ENCODE measurements at regions not wholly inside any gene's neighbourhood (a gene's known extent, or its start where the extent isn't known, plus 50 kb on each side); places are given as distances from the start of the nearest gene placed in this dataset.
A peak's percentile ranks its signal among the peaks of the same experiment; 100 is the strongest.

DNA sequence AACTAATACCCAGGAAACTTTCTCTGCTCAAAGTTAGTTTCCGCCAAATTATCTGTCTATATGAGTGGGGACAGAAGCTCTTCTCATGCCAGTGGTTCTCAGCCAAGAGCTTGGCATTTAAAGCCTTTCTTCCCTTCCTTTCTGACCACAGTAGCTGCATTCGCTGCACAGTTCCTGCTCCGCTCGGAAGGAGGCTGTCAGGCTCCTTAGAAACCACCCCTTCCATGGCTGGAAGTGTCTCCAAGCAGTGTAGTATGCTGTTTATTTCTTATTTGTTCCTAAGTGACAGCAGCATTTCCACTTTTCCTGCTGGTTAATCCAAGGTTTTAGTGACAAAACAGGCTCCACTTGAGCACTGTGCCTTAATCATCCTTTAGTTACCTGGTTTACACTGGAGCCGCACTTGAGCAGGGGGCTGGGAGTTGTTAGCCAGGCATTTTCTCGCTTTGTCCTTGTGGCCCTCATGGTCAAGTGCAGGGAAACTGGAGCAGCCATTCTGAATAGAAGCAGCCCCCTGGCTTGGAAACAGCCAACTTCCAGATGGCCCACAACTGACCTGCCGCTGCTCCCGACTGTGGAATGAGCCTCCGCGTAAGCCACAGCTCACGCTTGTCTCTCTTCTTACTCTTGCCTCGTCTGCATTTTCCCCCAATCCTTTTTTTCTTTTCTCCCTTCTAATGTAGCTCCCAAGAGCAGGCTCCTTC is 739.4 kb upstream of the TENM3 start:
- no peak for DNase-seq (ENCODE audit: low spot score)

DNA sequence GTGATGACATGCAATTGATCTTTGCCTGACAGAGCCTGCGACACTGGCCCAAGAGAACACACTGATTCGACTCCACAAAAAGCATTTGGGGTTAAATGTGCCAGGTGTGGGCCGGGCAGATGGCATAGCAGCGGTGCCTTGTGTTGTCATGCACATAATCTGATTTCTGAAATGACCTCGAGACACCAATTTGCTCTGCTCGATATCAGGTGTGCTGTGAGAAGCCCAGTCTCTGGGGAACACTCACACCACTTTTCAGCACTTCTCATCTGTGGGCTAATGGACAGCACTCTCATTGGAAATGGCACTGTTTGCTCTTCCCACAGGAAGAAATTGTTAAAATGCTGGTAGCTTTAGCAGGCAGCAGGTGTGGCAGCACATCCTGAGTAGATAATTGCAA is 738.3 kb upstream of the TENM3 start:
- no peak for DNase-seq (ENCODE audit: low spot score)

DNA sequence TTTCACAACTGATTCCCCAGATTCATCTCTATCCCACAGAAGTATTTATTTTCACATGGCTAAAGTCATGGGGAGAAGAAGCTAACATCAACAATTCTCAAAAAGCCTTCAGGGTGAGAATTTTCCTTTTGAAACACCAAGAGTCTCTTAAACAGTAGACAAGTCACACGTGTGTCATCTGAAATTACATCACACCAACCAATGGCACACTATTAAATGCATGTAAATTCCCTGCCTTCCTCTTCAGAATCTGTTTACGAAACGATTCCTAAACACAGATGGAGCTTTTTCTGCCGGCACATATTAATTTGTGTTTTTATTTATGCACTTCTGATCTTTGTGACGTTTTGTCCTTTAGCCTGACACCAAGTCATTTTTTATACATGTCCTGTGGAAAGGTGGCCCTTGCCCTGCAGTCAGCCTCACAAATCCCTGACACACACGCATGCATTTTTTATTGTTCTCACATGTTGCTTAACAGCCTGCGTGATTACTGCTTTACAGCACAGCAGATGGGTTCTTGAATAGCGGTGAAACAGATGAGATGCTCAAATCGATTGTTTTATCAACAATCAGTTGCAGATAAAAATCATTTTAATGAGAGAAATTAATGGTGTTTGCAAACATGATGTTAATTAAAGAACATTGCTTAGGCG is 735.9 kb upstream of the TENM3 start:
- no peak for DNase-seq (ENCODE audit: low spot score)

DNA sequence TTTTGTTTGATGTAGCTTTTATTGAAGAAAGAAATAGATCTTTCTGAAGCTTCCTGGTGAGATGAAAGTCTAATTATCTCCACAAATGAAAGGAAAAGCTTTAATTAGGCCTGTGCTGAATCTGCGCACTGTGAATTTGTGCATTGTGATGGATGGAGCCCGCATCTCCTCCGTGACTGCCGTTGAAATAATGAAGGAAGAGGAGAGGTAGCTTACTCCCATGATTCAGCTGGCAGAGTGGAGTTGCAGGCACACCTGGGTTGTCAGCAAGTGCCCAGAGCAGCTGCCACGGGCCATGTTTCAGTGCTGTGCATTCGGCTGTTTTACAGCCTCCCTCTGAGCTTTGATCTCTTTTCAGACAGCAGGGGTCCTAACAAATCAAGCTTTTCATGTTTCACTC is 735.3 kb upstream of the TENM3 start:
- DNase-seq (ENCODE audit: low spot score), result no peak

DNA sequence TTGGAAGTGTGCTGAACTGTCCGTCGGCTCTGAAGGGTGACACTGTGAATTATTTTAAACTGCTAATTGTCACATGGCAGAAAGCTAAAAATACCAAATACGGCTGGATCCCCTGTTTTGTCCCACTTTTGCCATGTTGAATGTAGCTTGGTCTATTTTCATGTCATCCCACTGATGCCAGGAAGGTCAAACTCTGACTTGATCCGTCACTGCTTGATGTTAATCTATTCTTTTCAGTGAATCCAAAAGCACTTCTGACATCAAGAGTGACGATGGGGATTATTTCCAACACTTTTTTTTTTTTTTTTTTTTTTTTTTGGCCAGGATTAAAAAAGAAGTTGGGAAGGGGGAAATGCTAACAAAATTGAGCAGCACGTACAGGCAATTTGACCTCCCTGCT is 734.6 kb upstream of the TENM3 start:
- DNase-seq (ENCODE audit: low spot score), result no peak

DNA sequence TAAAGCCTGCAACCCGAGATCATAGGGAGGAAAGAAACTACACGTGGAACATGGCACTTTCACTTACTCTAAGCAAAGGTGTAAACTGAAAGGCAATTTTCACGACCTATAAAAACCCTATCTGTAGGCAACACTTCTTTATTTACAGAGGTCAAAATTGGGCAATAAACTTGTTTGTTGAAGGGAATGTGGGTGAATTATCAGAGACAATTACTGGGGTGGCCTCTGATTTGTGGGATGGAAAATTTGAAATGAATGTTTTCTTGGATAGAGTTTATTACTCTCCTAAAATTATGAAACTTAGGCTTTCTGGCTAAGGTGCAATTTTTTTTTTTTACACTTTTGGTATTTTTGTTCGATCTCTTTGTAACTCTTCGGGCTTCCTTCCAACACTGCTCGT is 734.1 kb upstream of the TENM3 start:
- DNase-seq (ENCODE audit: low spot score), result no peak

DNA sequence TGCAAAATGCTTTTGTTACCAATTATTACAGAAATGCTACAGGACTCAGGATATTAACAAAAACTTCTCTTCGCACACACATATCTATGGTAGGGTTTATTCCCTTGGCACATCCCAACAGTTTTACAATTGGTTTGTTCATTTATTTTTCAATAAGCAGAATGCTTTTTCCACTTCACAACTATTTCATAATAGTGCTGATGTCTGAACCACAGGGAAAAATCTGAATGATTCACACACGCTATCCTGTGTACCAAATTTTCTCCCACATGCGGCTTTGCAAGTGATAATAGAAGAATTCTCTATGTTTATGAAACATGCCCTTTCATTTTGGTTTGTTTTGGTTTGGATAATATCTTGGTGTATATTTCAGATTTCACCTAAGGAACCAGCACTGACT is 725.7 kb upstream of the TENM3 start:
- DNase-seq (ENCODE audit: low spot score), result no peak

DNA sequence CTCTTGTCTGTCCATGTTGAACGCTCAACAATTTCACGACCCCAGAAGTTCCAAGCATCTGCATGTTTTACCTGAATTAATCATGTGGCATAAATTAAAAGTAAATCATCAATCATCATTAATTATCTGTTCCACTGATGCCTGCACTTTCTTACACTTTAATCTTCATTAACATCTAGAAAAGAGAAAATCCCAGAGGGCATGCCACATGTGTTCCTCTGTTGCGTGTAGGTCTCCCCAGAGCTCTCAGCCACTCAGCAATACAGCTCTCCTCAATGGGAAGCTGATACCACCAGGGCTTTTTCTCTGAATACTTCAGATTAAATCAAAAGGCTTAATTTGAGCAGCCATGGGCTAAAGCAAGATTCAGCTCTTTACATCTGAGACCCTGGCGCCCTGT is 722.4 kb upstream of the TENM3 start:
- DNase-seq (ENCODE audit: low spot score), result no peak

DNA sequence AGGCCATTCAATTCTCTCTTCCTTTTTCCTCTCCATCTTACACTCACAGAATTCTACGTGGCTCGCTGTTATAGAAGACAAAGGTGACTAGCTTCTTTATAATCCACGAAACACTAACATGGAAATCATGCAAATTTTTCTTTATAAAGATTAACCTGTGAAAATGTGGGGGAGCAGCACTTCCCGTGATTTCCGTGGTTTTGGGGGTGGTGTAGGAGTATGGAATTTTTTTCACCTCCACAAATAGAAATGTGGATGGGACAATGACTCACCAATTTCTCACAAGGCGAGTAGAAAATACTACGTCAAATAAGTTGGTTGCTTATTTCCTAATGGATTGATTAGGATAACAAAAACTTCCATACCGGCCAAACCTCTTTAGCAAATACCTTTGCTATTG is 719.2 kb upstream of the TENM3 start:
- no peak for DNase-seq (ENCODE audit: low spot score)

DNA sequence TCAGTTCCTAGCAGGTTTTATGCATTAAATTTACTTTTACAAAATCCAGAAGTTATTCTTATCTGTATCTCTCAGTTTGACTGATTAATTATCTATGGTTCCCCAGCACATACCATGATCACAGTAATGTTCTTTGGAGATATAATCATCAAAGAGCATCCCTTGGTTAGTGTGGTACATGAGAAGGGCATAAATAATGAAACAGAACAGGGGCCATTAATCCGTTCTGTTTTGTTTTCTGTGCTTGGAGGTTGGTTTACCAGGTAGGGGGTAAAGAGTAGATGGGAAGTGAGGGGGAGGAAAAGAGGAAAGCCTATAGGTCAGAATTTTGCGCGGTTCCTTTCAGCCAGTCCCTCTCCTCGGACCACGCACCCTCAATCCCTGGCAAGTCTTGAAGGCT is 718.7 kb upstream of the TENM3 start:
- no peak for DNase-seq (ENCODE audit: low spot score)

DNA sequence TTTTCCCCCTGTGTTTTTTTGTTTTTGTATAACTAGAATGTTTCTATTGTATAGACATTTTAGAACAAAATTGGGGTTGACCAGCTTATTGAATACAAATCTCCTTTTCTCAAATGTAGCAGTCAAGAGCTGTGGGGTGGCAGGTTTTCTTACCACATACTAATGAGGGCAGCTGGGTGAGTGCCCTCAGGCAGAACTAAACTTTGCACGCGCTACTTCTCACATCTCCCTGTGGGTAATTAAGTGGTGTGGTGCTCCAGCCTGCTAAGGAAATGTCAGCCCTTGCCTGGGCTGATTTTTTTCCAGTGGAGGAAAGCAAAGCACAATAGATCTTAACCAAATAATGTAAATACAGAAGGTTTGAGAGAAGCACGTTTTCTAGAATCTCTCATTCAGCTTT is 717.6 kb upstream of the TENM3 start:
- DNase-seq (ENCODE audit: low spot score), result no peak

DNA sequence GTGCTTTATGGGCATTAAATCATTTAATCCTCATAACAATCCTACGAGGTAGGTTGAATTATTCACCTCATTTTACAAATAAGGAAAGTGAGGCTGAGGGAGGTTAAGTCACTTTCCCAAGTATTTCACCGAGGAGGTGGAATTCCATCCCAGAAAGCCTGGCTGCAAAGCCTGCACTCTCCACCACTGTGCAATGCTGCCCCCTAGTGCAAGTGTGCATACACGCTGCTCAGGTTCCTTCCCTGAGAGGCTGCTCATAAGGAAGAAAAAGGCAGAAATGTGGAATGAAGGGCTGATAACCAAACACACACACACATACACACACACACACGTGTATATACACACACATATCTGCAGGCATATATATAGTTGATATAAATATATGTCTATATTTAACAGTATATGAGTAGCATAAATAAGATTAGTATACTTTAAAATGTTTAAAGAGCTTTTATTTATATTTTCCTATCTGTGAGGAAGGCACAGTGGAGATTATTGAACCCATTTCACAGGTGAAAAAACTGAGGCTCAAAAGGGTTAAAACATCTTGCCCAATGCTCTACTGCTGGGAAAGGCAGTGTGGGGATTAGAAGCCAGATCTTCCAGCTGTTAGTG is 714.5 kb upstream of the TENM3 start:
- peak; percentile 70 for DNase-seq (ENCODE audit: low spot score)

DNA sequence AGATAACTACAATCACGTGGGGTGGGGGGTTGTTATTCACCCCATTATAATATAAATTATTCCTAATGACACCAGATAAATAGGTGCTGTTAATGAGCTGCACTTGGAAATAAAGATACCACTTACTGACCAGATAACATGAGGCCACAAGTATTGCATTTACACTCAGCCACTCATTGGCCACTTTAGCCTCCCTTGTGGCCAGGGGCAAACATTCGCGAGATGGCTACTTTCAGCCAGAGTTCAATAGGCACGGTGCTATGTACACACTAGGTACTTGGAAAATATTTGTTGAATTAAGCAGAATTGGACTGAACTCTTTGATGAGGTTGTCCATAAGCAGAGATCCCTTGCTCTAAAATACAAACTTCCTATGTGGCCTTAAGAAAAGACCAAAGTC is 713.7 kb upstream of the TENM3 start:
- no peak for DNase-seq (ENCODE audit: low spot score)

DNA sequence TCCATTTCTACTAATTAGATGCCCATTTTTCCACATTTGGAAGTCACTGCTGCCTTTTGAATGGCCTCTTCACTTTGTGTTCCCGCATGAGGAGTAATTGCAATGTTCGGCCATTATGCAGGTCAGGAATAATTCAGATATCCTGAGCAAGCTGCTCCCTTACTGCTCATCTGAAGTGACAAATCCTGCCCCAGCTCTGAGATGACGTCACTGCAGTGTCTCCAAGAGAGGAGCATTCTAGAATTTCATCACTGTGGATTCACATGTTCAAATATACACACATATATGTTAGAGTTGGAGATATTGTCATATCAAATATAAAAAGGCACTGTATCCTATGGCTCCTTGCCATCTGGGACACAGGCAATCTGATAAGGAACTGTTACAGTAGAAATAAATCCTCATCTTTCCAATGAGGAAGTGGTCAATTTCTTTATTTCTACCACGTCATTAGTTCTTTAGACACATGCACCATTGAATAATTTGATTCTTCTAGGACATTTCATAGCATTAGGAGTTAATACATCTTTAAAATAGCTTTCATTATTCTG is 706.9 kb upstream of the TENM3 start:
- DNase-seq (ENCODE audit: low spot score), result no peak

DNA sequence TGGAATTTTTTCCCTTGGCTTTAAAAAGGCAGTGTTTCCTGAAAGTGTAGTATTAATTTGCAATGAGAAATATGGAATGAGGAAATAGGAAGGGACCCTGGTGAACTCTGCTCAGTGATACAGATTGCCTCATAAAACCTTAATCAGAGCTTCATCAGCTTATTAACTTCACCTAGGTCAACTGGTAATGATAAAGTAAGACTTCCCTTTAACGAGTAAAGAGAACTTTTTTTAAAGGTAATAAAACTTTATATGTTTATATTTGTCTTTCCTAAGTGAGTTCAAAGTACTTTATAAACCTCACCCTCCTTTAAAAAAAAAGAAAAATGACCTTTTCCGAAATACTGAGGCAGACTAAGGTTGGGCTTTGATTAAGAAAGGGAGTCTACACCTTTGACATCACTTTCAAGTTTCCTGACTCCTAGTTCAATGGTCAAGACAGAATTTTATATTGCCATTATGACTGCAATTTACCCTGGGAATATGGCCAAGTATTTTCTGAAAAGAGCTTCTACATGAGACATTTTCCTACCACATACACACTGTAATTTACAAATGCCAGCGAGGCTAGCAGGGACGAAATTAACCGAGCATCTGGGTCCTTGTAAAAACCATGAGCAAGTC is 706.3 kb upstream of the TENM3 start:
- no peak for DNase-seq (ENCODE audit: low spot score)

DNA sequence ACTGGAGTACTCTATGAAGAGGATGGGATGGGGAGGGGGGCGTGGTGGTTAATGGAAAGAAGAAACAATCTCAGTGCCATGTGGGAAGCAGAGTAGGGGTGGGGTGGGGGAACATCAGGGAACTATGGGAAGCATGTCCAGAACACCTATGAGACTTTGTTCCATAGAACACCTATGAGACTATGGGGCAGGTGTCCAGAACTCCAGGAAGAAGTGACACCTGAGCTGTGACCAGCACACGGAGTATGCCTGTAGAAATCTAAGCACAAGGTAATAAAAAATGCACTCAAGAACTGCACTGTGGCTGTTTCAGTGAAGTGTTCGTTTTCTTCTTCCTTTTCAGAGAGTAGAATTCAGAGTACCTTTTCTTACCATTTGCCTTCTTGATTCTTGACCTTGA is 704.8 kb upstream of the TENM3 start:
- no peak for DNase-seq (ENCODE audit: low spot score)

DNA sequence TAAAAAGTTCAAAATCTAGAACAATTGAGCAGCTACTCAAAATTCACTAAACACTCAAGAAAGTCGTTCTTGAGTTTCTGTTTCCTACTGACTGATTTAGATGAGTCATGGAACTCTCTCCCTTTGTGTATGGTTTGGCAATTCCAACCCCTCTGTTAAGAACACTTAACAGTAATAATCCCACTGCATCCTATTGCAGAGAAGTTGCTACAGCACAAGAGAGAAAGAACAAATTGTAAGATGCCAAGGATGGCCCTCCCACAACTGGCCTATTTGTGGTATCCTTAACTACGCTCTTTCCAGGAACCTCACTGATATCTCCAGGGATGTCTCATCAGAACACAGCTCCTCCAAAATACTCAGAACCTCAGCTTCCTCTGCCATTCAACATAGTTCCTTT is 701.8 kb upstream of the TENM3 start:
- DNase-seq (ENCODE audit: low spot score), result no peak

DNA sequence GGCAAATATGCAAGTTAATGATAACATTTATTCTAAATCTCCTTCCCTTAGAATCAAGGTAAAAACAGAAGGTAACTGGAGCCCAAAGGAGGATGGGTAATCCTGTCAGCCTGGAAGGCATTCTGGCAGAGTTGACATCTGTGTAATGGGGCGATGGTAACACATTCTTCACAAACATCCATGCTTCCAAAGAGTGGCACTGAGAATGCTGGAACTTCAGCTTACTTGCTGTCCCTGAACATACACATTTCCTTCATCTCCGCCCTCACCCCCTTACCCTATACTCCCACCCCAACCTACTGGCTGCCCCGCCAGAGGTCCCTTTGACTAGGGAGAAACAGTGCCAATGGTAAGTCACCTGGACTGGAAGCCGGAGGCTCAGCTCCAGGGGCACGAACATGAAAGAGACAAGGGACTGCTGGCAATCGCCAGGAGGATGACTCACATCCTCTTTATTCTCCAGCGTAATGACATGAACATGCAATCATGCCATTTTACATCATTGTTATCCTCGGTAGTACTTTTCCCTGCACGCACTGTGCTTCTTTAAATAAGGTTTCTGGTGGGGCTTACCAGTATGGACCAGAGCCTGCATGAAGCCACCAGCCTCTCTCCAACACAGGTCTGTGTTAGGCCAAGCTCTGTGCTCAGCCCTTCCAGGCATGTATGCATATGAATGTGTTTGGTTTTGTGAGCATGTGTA is 694.2 kb upstream of the TENM3 start:
- DNase-seq (ENCODE audit: low spot score), result no peak

DNA sequence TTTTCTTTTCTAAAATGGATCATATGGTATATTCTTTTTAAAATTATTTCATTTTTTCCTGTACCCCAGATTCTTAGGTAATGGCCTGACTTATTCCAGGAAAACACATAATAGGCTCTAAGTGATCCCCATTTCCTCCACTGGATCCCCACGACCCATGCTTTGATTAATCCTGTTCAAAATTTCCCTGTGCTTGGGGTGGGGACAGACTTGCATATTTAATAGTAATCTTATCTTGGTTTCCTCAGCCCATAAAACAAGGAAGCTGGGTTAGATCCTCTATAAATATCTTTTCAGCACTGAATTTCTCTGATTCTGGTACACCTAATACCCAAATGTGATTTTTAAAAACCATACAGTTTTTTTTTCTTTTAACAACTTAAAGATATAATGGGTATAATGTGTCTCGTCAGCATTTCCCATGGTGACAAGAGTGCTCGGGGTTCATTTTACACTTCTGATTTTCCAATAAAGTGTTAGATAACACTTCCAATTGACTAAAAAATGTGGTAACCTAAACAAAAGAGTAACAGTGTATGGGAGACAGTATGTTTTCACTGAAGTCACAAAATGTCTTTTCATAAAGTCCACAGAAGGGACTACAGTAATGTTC is 693.5 kb upstream of the TENM3 start:
- DNase-seq (ENCODE audit: low spot score), result no peak

DNA sequence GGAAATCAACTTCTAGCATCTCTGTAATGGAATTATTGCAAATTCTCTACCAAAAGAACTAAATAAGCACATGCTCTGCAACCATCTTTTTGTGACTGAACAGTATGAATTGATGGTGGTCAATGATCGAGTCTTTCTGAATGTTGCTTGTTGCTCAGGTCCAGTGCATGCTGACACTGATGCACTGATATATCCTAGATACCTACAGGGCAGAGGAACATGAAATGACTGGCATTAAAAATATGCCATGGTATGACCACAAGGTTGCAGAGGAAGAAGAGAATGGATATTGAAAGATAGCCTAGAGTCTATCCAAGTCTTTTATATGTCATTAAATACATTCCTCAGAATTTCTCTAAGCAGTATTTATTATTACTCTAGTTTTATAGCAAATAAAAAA is 692.8 kb upstream of the TENM3 start:
- no peak for DNase-seq (ENCODE audit: low spot score)

DNA sequence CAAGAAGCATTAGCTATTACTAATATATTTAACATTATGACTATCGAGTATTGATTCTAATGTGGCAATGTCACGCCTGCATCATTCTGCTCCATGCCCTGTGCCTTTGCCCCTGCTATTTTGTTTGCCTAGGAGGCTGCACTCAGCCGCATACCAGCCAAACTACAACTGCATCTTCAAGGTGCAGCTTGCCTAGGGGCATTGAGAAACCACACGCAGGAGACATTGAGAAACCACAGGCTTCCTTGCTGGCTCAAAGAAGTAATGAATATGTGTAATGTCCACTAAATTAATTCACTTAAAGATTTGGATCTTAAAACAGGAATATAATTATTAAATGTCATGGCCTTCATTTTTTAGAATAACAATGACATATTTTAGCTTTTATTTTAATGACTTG is 683.6 kb upstream of the TENM3 start:
- DNase-seq (ENCODE audit: low spot score), result no peak

DNA sequence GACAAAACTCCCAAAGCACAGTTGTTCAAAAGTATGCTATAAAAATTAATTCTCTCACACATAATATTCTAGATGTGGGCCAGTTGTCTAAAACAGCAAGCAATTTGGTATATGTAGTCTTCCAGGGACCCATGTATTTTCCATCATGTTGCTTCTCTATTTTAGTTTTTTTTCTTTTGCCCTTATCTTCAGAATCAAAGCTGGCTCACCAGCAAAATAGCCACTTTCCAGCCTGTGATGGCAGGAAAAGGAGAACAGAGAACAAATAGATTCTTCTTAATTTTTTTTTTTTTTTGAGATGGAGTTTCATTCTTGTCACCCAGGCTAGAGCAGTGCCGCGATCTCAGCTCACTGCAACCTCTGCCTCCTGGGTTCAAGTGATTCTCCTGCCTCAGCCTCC is 680.8 kb upstream of the TENM3 start:
- DNase-seq (ENCODE audit: low spot score), result no peak

Data from left forelimb (tissue), 1 donor.